ENCODE measurements at regions not wholly inside any gene's neighbourhood (a gene's known extent, or its start where the extent isn't known, plus 50 kb on each side); places are given as distances from the start of the nearest gene placed in this dataset.

DNA sequence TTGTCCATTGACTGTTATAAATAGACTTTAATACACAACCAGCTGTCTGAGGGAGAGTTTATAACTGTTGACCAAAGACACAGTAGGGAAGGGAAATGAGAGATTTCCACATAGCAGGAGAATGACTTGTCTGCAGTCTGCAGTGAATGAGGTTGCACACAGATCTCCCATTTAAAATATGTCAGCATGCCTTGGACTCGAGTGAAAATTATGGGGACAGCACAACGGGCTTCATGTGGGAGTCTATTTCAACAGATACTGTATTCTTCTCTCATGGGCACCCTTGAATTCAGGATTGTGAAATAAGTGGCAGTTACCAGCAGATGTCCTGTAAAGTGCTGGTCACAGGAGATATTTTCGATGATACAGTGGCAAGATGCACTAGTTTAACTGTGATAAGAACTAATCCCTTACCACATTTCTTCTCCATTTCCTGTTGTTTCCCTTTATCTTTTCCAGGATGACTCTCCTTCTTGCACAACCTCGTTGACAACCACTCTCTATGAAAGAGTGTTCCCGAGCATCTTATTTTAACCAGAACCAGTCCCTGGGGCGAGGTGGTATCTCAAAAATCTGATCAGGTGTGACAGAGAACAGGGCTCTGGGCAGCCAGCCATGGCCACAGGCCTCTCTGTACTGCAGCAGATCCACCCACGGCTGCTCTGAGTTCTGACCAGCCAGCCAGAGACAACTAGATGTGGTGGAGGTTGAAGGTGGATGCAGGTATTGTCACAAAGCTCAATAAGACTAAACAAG is 51.5 kb upstream of the MAP3K1 start:
- ATAC-seq (ENCODE audit: low read depth in 2 of 2), result no peak
- H3K4me1 Mint-ChIP-seq, result peaks cover 0 to 13% (median 5%) of the 10 kb centered on the region in 4 donors
- H3K4me3 Mint-ChIP-seq, result no peak overlapping the region
- Histone ChIP-seq H3K27me3 (ENCODE audit: control insufficient read depth, insufficient read depth, low read length) (no peaks in the 10 kb centered on the region), H3K27ac (ENCODE audit: insufficient read depth, low read length, poor library complexity, severe bottlenecking) (no peak overlapping the region), H3K4me3 (ENCODE audit: low read depth, low read length) (no peak overlapping the region), H3K9me3 (ENCODE audit: control insufficient read depth in 2 of 2, low read length in 2 of 2) (no peaks in the 10 kb centered on the region), H3K4me1 (ENCODE audit: control insufficient read depth, insufficient read depth, low read length, poor library complexity, severe bottlenecking) (no peaks in the 10 kb centered on the region), H3K36me3 (ENCODE audit: control insufficient read depth, insufficient read depth, low read length) (no peaks in the 10 kb centered on the region)
- no peak for DNase-seq
- H3K27ac Mint-ChIP-seq, result peak overlapping the region in 1 of 3 donors; percentile 74
- H3K9me3 Mint-ChIP-seq, result peaks cover 0 to 1% (median 0%) of the 10 kb centered on the region in 7 donors
- H3K36me3 Mint-ChIP-seq, result no peaks in the 10 kb centered on the region
- H3K27me3 Mint-ChIP-seq, result peaks cover 5% of the 10 kb centered on the region

DNA sequence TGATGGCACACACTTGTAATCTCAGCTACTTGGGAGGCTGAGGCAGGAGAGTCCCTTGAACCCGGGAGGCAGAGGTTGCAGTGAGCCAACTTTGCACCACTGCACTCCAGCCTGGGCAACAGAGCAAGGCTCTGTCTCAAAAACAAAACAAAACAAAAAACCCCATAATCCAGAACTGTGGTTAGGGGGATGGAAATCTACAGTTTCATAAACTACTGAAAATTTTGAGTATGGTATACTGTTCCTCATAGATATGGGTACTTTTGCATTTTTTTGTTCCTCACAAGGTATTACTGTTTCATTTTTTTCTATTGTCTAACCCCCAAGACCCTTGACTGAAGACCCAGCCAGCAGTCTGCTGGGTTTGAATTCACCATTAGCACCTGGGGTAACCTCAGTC is 52.2 kb upstream of the MAP3K1 start:
- Mint-ChIP-seq H3K27me3 (peaks cover 5% of the 10 kb centered on the region), H3K4me3 (no peak overlapping the region), H3K9me3 (peaks cover 0 to 1% (median 0%) of the 10 kb centered on the region in 7 donors), H3K36me3 (no peaks in the 10 kb centered on the region), H3K4me1 (peaks cover 0 to 13% (median 5%) of the 10 kb centered on the region in 4 donors), H3K27ac (no peak overlapping the region)
- H3K9me3 ChIP-seq (ENCODE audit: control insufficient read depth in 2 of 2, low read length in 2 of 2), result no peaks in the 10 kb centered on the region
- no peaks in the 10 kb centered on the region for H3K4me1 ChIP-seq (ENCODE audit: control insufficient read depth, insufficient read depth, low read length, poor library complexity, severe bottlenecking)
- ATAC-seq (ENCODE audit: low read depth in 2 of 2) (no peak), DNase-seq (no peak)
- no peaks in the 10 kb centered on the region for H3K27me3 ChIP-seq (ENCODE audit: control insufficient read depth, insufficient read depth, low read length)
- no peak overlapping the region for H3K27ac ChIP-seq (ENCODE audit: insufficient read depth, low read length, poor library complexity, severe bottlenecking)
- H3K36me3 ChIP-seq (ENCODE audit: control insufficient read depth, insufficient read depth, low read length), result no peaks in the 10 kb centered on the region
- no peak overlapping the region for H3K4me3 ChIP-seq (ENCODE audit: low read depth, low read length)

DNA sequence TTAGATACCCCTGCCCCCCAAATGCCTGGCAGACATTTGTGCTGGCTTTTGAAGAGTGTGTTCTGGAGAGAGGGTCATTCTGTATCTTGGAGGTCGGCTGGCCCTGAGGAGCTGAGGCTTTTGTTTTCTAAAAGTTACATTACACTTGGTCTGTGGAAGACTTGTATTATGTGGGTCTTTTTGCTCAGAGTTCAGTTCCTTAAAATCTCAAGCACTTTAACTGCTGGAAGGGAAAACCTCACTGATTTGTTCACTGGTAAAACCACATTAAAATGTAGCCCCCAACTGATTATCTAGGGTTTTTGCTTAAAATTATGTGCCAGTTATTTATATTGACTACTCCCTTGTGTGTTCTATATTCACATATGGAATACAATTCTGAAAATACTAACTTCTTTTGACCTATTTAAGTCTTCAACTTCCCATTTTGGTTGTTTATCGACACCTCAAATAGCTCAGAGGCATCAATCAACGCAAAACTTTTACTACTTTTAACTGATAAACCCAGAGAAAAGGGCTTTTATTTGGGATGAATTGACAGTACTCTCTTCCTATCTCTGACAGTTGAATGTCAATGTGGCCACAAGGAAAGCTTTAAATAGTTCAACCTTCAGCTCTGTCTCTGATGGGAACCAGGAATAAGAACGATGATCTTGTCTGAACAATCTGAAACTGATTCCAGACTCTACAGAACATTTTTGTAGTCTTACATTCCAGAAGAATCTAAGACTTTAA is 54.0 kb upstream of the MAP3K1 start:
- Histone ChIP-seq H3K36me3 (ENCODE audit: control insufficient read depth, insufficient read depth, low read length) (no peaks in the 10 kb centered on the region), H3K27ac (ENCODE audit: insufficient read depth, low read length, poor library complexity, severe bottlenecking) (no peak overlapping the region), H3K4me1 (ENCODE audit: control insufficient read depth, insufficient read depth, low read length, poor library complexity, severe bottlenecking) (no peaks in the 10 kb centered on the region), H3K27me3 (ENCODE audit: control insufficient read depth, insufficient read depth, low read length) (no peaks in the 10 kb centered on the region), H3K4me3 (ENCODE audit: low read depth, low read length) (no peak overlapping the region), H3K9me3 (ENCODE audit: control insufficient read depth in 2 of 2, low read length in 2 of 2) (no peaks in the 10 kb centered on the region)
- Mint-ChIP-seq H3K36me3 (no peaks in the 10 kb centered on the region), H3K9me3 (no peaks in the 10 kb centered on the region), H3K27me3 (peaks cover 5% of the 10 kb centered on the region), H3K27ac (peak overlapping the region in 2 of 3 donors; percentile 1 to 21), H3K4me1 (peaks cover 0 to 10% (median 3%) of the 10 kb centered on the region in 4 donors), H3K4me3 (no peak overlapping the region)
- ATAC-seq (ENCODE audit: low read depth in 2 of 2) (no peak), DNase-seq (no peak)

DNA sequence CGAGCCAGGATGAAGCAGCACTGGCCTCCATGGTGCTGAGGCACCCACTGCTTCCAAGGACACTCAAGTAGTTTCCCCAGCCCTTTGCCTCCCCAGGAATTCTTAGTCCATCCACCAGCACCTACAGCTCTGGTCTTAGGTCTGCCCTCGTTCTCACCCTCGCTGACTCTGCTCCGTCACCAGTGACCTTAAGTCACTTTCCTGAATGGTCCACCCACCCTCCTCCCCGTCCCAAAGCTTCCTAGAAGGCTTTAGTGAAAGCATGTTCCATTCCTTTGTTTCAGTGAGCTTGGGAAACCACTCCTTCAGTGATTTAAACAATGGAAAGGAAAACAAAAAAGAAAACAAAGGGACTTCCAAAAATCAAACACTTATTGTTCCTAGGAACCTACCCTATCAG is 54.6 kb upstream of the MAP3K1 start:
- Mint-ChIP-seq H3K4me3 (no peak overlapping the region), H3K36me3 (no peaks in the 10 kb centered on the region), H3K4me1 (peaks cover 0 to 10% (median 3%) of the 10 kb centered on the region in 4 donors), H3K27me3 (peaks cover 5% of the 10 kb centered on the region), H3K9me3 (no peaks in the 10 kb centered on the region), H3K27ac (peak overlapping the region in 1 of 3 donors; percentile 15)
- DNase-seq, result no peak
- no peaks in the 10 kb centered on the region for H3K4me1 ChIP-seq (ENCODE audit: control insufficient read depth, insufficient read depth, low read length, poor library complexity, severe bottlenecking)
- H3K27ac ChIP-seq (ENCODE audit: insufficient read depth, low read length, poor library complexity, severe bottlenecking), result no peak overlapping the region
- no peak for ATAC-seq (ENCODE audit: low read depth in 2 of 2)
- H3K4me3 ChIP-seq (ENCODE audit: low read depth, low read length), result no peak overlapping the region
- no peaks in the 10 kb centered on the region for H3K27me3 ChIP-seq (ENCODE audit: control insufficient read depth, insufficient read depth, low read length)
- H3K36me3 ChIP-seq (ENCODE audit: control insufficient read depth, insufficient read depth, low read length), result no peaks in the 10 kb centered on the region
- H3K9me3 ChIP-seq (ENCODE audit: control insufficient read depth in 2 of 2, low read length in 2 of 2), result no peaks in the 10 kb centered on the region

DNA sequence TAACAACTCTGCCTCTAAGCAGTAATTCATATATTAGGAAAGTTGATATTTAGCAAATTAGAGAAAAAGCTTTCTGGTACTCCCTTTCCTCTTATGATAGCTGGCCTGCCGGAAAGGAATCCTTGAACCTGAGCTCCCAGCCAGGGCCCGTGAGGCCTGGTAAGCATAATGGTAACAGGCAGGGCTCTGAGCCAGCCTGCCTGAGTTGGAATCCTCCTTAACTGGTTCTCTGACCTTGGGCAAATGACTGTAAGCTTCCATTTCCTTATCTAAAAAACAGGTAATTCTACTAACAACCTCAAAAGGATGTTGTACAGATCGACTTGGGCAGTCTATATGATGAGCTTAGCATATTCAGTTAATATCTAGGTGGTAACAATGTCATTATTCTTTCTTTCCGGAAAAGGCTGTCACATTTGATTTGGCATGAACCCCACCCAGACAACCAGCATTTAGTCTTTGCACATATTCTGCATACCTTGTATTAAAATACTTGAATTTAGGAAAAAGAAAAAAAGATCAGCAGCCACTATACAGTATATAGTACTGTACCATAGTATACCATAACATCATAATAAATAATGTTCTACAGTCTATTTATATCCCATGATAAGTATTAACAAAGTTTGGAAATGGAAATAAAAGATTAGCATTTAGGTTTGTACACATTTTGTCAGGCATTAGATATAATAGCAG is 55.7 kb upstream of the MAP3K1 start:
- H3K27me3 ChIP-seq (ENCODE audit: control insufficient read depth, insufficient read depth, low read length), result no peaks in the 10 kb centered on the region
- H3K4me1 ChIP-seq (ENCODE audit: control insufficient read depth, insufficient read depth, low read length, poor library complexity, severe bottlenecking), result no peaks in the 10 kb centered on the region
- H3K27ac ChIP-seq (ENCODE audit: insufficient read depth, low read length, poor library complexity, severe bottlenecking), result no peak overlapping the region
- H3K4me3 Mint-ChIP-seq, result no peak overlapping the region
- H3K4me1 Mint-ChIP-seq, result peaks cover 0 to 10% (median 5%) of the 10 kb centered on the region in 4 donors
- no peaks in the 10 kb centered on the region for H3K9me3 Mint-ChIP-seq
- H3K27me3 Mint-ChIP-seq, result peaks cover 5% of the 10 kb centered on the region
- H3K9me3 ChIP-seq (ENCODE audit: control insufficient read depth in 2 of 2, low read length in 2 of 2), result no peaks in the 10 kb centered on the region
- no peaks in the 10 kb centered on the region for H3K36me3 Mint-ChIP-seq
- H3K27ac Mint-ChIP-seq, result peak overlapping the region in 2 of 3 donors; percentile 13 to 37
- H3K36me3 ChIP-seq (ENCODE audit: control insufficient read depth, insufficient read depth, low read length), result no peaks in the 10 kb centered on the region
- no peak overlapping the region for H3K4me3 ChIP-seq (ENCODE audit: low read depth, low read length)
- no peak for ATAC-seq (ENCODE audit: low read depth in 2 of 2)
- no peak for DNase-seq

DNA sequence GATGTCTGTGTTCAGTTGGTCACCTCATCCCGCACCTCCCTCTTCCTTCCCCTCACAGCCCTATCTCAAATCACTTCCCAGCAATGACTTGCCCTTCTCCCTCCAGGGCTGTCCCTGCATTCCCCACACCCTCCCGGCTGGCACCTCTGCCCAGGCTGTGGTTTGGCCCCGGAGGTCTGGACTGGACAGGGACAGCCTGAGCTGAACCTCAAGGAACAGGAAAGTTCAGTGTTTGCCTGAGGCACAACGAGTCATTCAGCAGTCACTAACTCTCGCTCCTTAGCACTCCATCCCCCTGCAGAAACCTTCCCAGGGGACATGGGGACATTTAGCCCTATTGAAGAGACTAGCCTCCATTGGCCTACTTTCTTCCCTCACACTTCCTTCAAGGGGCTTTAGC is 58.3 kb upstream of the MAP3K1 start:
- Histone ChIP-seq H3K27me3 (ENCODE audit: control insufficient read depth, insufficient read depth, low read length) (no peaks in the 10 kb centered on the region), H3K4me1 (ENCODE audit: control insufficient read depth, insufficient read depth, low read length, poor library complexity, severe bottlenecking) (no peaks in the 10 kb centered on the region), H3K36me3 (ENCODE audit: control insufficient read depth, insufficient read depth, low read length) (no peaks in the 10 kb centered on the region), H3K27ac (ENCODE audit: insufficient read depth, low read length, poor library complexity, severe bottlenecking) (no peak overlapping the region), H3K9me3 (ENCODE audit: control insufficient read depth in 2 of 2, low read length in 2 of 2) (peaks cover 3 to 10% of the 10 kb centered on the region in 2 experiments), H3K4me3 (ENCODE audit: low read depth, low read length) (no peak overlapping the region)
- H3K27me3 Mint-ChIP-seq, result peaks cover 5% of the 10 kb centered on the region
- ATAC-seq (ENCODE audit: low read depth in 2 of 2) (no peak), DNase-seq (no peak)
- H3K4me3 Mint-ChIP-seq, result no peak overlapping the region
- no peak overlapping the region for H3K27ac Mint-ChIP-seq
- no peaks in the 10 kb centered on the region for H3K36me3 Mint-ChIP-seq
- H3K9me3 Mint-ChIP-seq, result peaks cover 0 to 9% (median 0%) of the 10 kb centered on the region in 7 donors
- peaks cover 0 to 6% (median 5%) of the 10 kb centered on the region in 4 donors for H3K4me1 Mint-ChIP-seq

DNA sequence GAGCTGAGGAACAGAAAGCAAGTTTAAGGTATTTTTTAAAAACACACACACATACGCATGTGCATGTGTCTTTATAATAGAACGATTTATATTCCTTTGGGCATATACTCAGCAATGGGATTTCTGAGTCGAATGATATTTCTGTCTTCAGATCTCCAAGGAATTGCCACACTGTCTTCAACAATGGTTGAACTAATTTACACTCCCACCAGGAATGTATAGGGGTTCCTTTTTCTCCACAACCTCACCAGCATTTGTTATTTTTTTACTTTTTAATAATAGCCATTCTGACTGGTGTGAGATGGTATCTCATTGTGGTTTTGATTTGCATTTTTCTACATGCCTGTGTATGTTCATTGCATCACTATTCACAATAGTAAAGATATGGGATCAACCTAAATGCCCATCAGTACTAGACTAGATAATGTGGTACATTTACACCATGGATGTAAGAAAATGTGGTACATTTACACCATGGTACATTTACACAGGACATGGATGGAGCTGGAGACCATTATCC is 60.3 kb upstream of the MAP3K1 start:
- no peaks in the 10 kb centered on the region for H3K4me1 ChIP-seq (ENCODE audit: control insufficient read depth, insufficient read depth, low read length, poor library complexity, severe bottlenecking)
- H3K4me3 ChIP-seq (ENCODE audit: low read depth, low read length), result no peak overlapping the region
- ATAC-seq (ENCODE audit: low read depth in 2 of 2) (no peak), DNase-seq (no peak)
- Mint-ChIP-seq H3K4me3 (no peak overlapping the region), H3K9me3 (peaks cover 0 to 9% (median 3%) of the 10 kb centered on the region in 7 donors), H3K36me3 (no peaks in the 10 kb centered on the region), H3K27ac (no peak overlapping the region), H3K27me3 (no peaks in the 10 kb centered on the region), H3K4me1 (peaks cover 0 to 6% (median 3%) of the 10 kb centered on the region in 4 donors)
- no peaks in the 10 kb centered on the region for H3K27me3 ChIP-seq (ENCODE audit: control insufficient read depth, insufficient read depth, low read length)
- peaks cover 6 to 13% of the 10 kb centered on the region in 2 experiments for H3K9me3 ChIP-seq (ENCODE audit: control insufficient read depth in 2 of 2, low read length in 2 of 2)
- H3K36me3 ChIP-seq (ENCODE audit: control insufficient read depth, insufficient read depth, low read length), result no peaks in the 10 kb centered on the region
- H3K27ac ChIP-seq (ENCODE audit: insufficient read depth, low read length, poor library complexity, severe bottlenecking), result no peak overlapping the region

All from CD4-positive, CD25-positive, alpha-beta regulatory T cell (primary cell).